A549 (cell line): ENCODE measurements at regions not wholly inside any gene's neighbourhood (a gene's known extent, or its start where the extent isn't known, plus 50 kb on each side); places are given as distances from the start of the nearest gene placed in this dataset.

Experiments
- EP300 ChIP-seq, 2 experiments: fragments of >200 bp; sonication (Bioruptor Twin); formaldehyde crosslinking; IDR thresholded peaks; 2 replicates in 1 of 2; 3 replicates in 1 of 2; pipeline ENCODE4 v1.6.1; 2016 to 2017
- POLR2A ChIP-seq: IDR thresholded peaks from 2 replicates; pipeline ENCODE4 v1.6.1; 2012; ENCODE audit warnings: mild to moderate bottlenecking, low read length
- RAD21 ChIP-seq, 2 experiments: fragments of >200 bp in 1 of 2; sonication (Bioruptor Twin) in 1 of 2; formaldehyde crosslinking in 1 of 2; IDR thresholded peaks in 1 of 2; conservative IDR thresholded peaks in 1 of 2; 2 replicates in 1 of 2; 3 replicates in 1 of 2; pipeline ENCODE4 v1.6.1; 2012 to 2018; ENCODE audit warnings: inconsistent platforms in 1 of 2
- RNF2 ChIP-seq: fragments of 200-600 bp; sonication (generic); IDR thresholded peaks from 2 replicates; pipeline ENCODE4 v1.6.1; 2016; ENCODE audit warnings: low read depth, mild to moderate bottlenecking, antibody characterized with exemption, moderate library complexity, borderline replicate concordance
- TF ChIP-seq, protein P1 (sequence below): fragments of >200 bp; sonication (Bioruptor Twin); formaldehyde crosslinking; IDR thresholded peaks from 3 replicates; pipeline ENCODE4 v1.5.1; 2016
- TF ChIP-seq, protein P2 (sequence below): IDR thresholded peaks from 2 replicates; pipeline ENCODE4 v1.6.1; 2012

DNA sequence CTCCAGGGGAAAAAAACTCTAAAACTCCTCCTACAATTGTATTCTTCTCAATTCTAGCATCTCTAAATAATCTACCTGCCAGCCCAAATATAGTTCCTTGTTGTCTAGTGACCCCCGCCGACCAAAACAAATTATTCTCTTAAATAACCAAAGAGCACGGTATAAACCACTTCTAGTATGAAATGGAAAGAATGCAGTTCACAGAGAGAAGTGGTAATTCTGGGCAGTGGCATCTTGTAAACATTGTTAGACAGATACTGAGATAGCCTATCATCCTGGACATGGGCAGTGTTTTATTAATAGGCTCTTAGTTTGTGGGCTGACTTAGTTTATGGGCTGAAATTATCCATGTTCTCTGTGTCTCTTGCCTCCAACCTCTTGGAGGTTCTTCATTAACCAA lies 1412.6 kb upstream of the CDH9 start:
- TF ChIP-seq, protein P1, sequence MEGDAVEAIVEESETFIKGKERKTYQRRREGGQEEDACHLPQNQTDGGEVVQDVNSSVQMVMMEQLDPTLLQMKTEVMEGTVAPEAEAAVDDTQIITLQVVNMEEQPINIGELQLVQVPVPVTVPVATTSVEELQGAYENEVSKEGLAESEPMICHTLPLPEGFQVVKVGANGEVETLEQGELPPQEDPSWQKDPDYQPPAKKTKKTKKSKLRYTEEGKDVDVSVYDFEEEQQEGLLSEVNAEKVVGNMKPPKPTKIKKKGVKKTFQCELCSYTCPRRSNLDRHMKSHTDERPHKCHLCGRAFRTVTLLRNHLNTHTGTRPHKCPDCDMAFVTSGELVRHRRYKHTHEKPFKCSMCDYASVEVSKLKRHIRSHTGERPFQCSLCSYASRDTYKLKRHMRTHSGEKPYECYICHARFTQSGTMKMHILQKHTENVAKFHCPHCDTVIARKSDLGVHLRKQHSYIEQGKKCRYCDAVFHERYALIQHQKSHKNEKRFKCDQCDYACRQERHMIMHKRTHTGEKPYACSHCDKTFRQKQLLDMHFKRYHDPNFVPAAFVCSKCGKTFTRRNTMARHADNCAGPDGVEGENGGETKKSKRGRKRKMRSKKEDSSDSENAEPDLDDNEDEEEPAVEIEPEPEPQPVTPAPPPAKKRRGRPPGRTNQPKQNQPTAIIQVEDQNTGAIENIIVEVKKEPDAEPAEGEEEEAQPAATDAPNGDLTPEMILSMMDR = no peak
- TF ChIP-seq EP300 (IDR thresholded peaks at IDR 0.05) (no peak), RNF2 (no peak), POLR2A (no peak), RAD21 (conservative IDR thresholded peaks at IDR 0.05 in 1 of 2, IDR thresholded peaks at IDR 0.05 in 1 of 2) (no peak)
- TF ChIP-seq, protein P2, sequence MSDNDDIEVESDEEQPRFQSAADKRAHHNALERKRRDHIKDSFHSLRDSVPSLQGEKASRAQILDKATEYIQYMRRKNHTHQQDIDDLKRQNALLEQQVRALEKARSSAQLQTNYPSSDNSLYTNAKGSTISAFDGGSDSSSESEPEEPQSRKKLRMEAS = no peak
